CD4-positive, alpha-beta T cell (primary cell): ENCODE measurements at regions not wholly inside any gene's neighbourhood (a gene's known extent, or its start where the extent isn't known, plus 50 kb on each side); places are given as distances from the start of the nearest gene placed in this dataset.

ENCODE experiments used
- ATAC-seq: fragments of 200-7000 bp; cut with Tn5 transposase; one replicate; pipeline ENCODE4 v1.10.0; 2022; ENCODE audit warnings: mild to moderate bottlenecking; ENCODE audit not compliant: poor library complexity
- CTCF ChIA-PET: fragments of 350-600 bp; sonication (Branson Sonifier 250); formaldehyde crosslinking; loops from one replicate; lab custom pipeline; 2021; ENCODE audit warnings: antibody characterized with exemption, inconsistent platforms; lab: Charles Lee
- POLR2A ChIA-PET: fragments of 350-600 bp; sonication (Branson Sonifier 250); formaldehyde crosslinking; loops from one replicate; lab custom pipeline; 2021; ENCODE audit warnings: antibody characterized with exemption, inconsistent platforms; lab: Charles Lee
- DNase-seq, 14 experiments: peaks; one replicate each; pipeline ENCODE4 v3.0.0-alpha.2; 2013 to 2020; ENCODE audit warnings: mixed read lengths in 2 of 14
- H3K27ac ChIP-seq, 2 donors: one replicate each; pipeline versions ENCODE4 v1.5.1 to v1.7.0; 2013; ENCODE audit warnings: low read length in 2 of 2, low read depth in 1 of 2, mild to moderate bottlenecking in 1 of 2
- H3K27me3 ChIP-seq, 2 experiments: 1 replicate in 1 of 2; 2 replicates in 1 of 2; pipeline versions ENCODE4 v1.6.1 to v1.7.0; 2013; ENCODE audit warnings: low read length in 2 of 2, control low read depth in 1 of 2, mild to moderate bottlenecking in 1 of 2, moderate library complexity in 1 of 2; ENCODE audit not compliant: insufficient read depth in 2 of 2, control insufficient read depth in 1 of 2
- H3K36me3 ChIP-seq: one replicate; pipeline ENCODE4 v1.6.1; 2013; ENCODE audit warnings: low read length, control low read depth; ENCODE audit not compliant: insufficient read depth
- H3K4me1 ChIP-seq: one replicate; pipeline ENCODE4 v1.6.1; 2013; ENCODE audit warnings: low read length, control low read depth; ENCODE audit not compliant: insufficient read depth
- H3K4me3 ChIP-seq: one replicate; pipeline ENCODE4 v1.5.1; 2013; ENCODE audit warnings: mild to moderate bottlenecking, low read length, moderate library complexity
- H3K9me3 ChIP-seq, 2 experiments: 1 replicate in 1 of 2; 2 replicates in 1 of 2; pipeline versions ENCODE4 v1.6.1 to v1.7.0; 2013; ENCODE audit warnings: low read length in 2 of 2, mild to moderate bottlenecking in 2 of 2, control low read depth in 1 of 2, moderate library complexity in 1 of 2; ENCODE audit not compliant: control insufficient read depth in 1 of 2, insufficient read depth in 1 of 2
- H3K27ac Mint-ChIP-seq: one replicate; pipeline ENCODE4 v1.8.0; 2020; ENCODE audit warnings: mixed read lengths
- H3K27me3 Mint-ChIP-seq: one replicate; pipeline ENCODE4 v1.8.0; 2021; ENCODE audit warnings: mixed read lengths
- H3K36me3 Mint-ChIP-seq: one replicate; pipeline ENCODE4 v1.8.0; 2021; ENCODE audit warnings: low read depth, mixed read lengths
- H3K4me1 Mint-ChIP-seq: one replicate; pipeline ENCODE4 v1.8.0; 2021; ENCODE audit warnings: low read depth, mixed read lengths
- H3K4me3 Mint-ChIP-seq: one replicate; pipeline ENCODE4 v1.8.0; 2020; ENCODE audit warnings: mild to moderate bottlenecking, mixed read lengths
- H3K9me3 Mint-ChIP-seq: one replicate; pipeline ENCODE4 v1.8.0; 2020; ENCODE audit warnings: mixed read lengths
- CTCF ChIP-seq: fragments of 200-600 bp; IDR thresholded peaks from one replicate; pipeline ENCODE4 v1.8.0; 2022; ENCODE audit warnings: antibody characterized with exemption, mild to moderate bottlenecking
- intact Hi-C, 2 experiments: fragments of 100-400 bp; cut with DNase I in 1 of 2; cut with micrococcal nuclease in 1 of 2; formaldehyde crosslinking; loops; one replicate each; pipeline versions ENCODE4 v1.15.1 to v1.9.0; 2023 to 2025; cut with DNase I, micrococcal nuclease

- H3K27me3 ChIP-seq: peaks cover 0 to 9% of the 10 kb centered on the region in 2 experiments
- H3K27ac Mint-ChIP-seq: no peak overlapping the region
- peaks cover 2% of the 10 kb centered on the region for H3K9me3 Mint-ChIP-seq
- no peak for ATAC-seq
- H3K4me3 Mint-ChIP-seq: no peak overlapping the region
- H3K9me3 ChIP-seq: no peaks in the 10 kb centered on the region
- H3K4me1 Mint-ChIP-seq: no peaks in the 10 kb centered on the region
- H3K36me3 Mint-ChIP-seq: no peaks in the 10 kb centered on the region
- H3K36me3 ChIP-seq: no peaks in the 10 kb centered on the region
- H3K27ac ChIP-seq: no peak overlapping the region
- H3K4me3 ChIP-seq: no peak overlapping the region
- no peaks in the 10 kb centered on the region for H3K4me1 ChIP-seq
- CTCF ChIA-PET: no interaction called here
- intact Hi-C loops: no loop called here
- no peak for DNase-seq
- no peak for TF ChIP-seq CTCF
- H3K27me3 Mint-ChIP-seq: peaks cover 44% of the 10 kb centered on the region
- POLR2A ChIA-PET: no interaction called here
Measured at GRCh38 chr1:113340038-113340437, 50.3 kb upstream of the MAGI3 start.
